ENCODE measurements at regions not wholly inside any gene's neighbourhood (a gene's known extent, or its start where the extent isn't known, plus 50 kb on each side); places are given as distances from the start of the nearest gene placed in this dataset.
A peak's percentile ranks its signal among the peaks of the same experiment; 100 is the strongest.

- Mint-ChIP-seq H3K27ac (no peak overlapping the region), H3K36me3 (no peaks in the 10 kb centered on the region), H3K4me3 (no peak overlapping the region), H3K27me3 (peaks cover 0 to 7% (median 0%) of the 10 kb centered on the region in 5 donors), H3K9me3 (no peaks in the 10 kb centered on the region), H3K4me1 (peaks cover 0 to 2% (median 0%) of the 10 kb centered on the region in 4 donors)
- DNase-seq (no peak), ATAC-seq (no peak)
- POLR2A ChIA-PET: no interaction called here
These were observed 54.2 kb downstream of the FOXI1 start for GRCh38 chr5:170159947-170160346.

GRCh38 chr5:170161069-170161468, 55.4 kb downstream of the FOXI1 start:
- no peak overlapping the region for H3K27ac Mint-ChIP-seq
- no peak overlapping the region for H3K4me3 Mint-ChIP-seq
- H3K36me3 Mint-ChIP-seq: no peaks in the 10 kb centered on the region
- H3K9me3 Mint-ChIP-seq: no peaks in the 10 kb centered on the region
- peaks cover 0 to 10% (median 3%) of the 10 kb centered on the region in 5 donors for H3K27me3 Mint-ChIP-seq
- ATAC-seq (no peak), DNase-seq (no peak)
- peaks cover 0 to 2% (median 0%) of the 10 kb centered on the region in 4 donors for H3K4me1 Mint-ChIP-seq
- POLR2A ChIA-PET: no interaction called here

GRCh38 chr5:170162631-170163321, 57.1 kb downstream of the FOXI1 start:
- Mint-ChIP-seq H3K27me3 (peaks cover 0 to 10% (median 3%) of the 10 kb centered on the region in 5 donors), H3K4me1 (peaks cover 0 to 2% (median 0%) of the 10 kb centered on the region in 4 donors), H3K36me3 (no peaks in the 10 kb centered on the region), H3K4me3 (no peak overlapping the region), H3K9me3 (no peaks in the 10 kb centered on the region), H3K27ac (no peak overlapping the region)
- ATAC-seq (no peak), DNase-seq (no peak)
- POLR2A ChIA-PET: no interaction called here

GRCh38 chr5:170164087-170164486, 58.4 kb downstream of the FOXI1 start:
- Mint-ChIP-seq H3K27ac (no peak overlapping the region), H3K4me3 (no peak overlapping the region), H3K9me3 (no peaks in the 10 kb centered on the region), H3K36me3 (no peaks in the 10 kb centered on the region), H3K27me3 (peaks cover 0 to 10% (median 3%) of the 10 kb centered on the region in 5 donors), H3K4me1 (peaks cover 0 to 2% (median 0%) of the 10 kb centered on the region in 4 donors)
- no peak for ATAC-seq
- POLR2A ChIA-PET: no interaction called here
- no peak for DNase-seq

- no peak overlapping the region for H3K4me3 Mint-ChIP-seq
- peaks cover 0 to 10% (median 3%) of the 10 kb centered on the region in 5 donors for H3K27me3 Mint-ChIP-seq
- POLR2A ChIA-PET: no interaction called here
- H3K4me1 Mint-ChIP-seq: peaks cover 0 to 2% (median 0%) of the 10 kb centered on the region in 4 donors
- no peak for ATAC-seq
- H3K36me3 Mint-ChIP-seq: no peaks in the 10 kb centered on the region
- H3K9me3 Mint-ChIP-seq: no peaks in the 10 kb centered on the region
- no peak for DNase-seq
- H3K27ac Mint-ChIP-seq: peak overlapping the region in 1 of 10 donors; percentile 24
These were observed 59.2 kb downstream of the FOXI1 start for GRCh38 chr5:170164921-170165320.

GRCh38 chr5:170166101-170166500, 60.4 kb downstream of the FOXI1 start:
- no peaks in the 10 kb centered on the region for H3K36me3 Mint-ChIP-seq
- POLR2A ChIA-PET: no interaction called here
- ATAC-seq (no peak), DNase-seq (no peak)
- no peak overlapping the region for H3K4me3 Mint-ChIP-seq
- H3K9me3 Mint-ChIP-seq: no peaks in the 10 kb centered on the region
- H3K27ac Mint-ChIP-seq: no peak overlapping the region
- peaks cover 0 to 10% (median 3%) of the 10 kb centered on the region in 5 donors for H3K27me3 Mint-ChIP-seq
- peaks cover 0 to 2% (median 0%) of the 10 kb centered on the region in 4 donors for H3K4me1 Mint-ChIP-seq

- no peaks in the 10 kb centered on the region for H3K36me3 Mint-ChIP-seq
- POLR2A ChIA-PET: no interaction called here
- no peak for ATAC-seq
- DNase-seq: no peak
- no peaks in the 10 kb centered on the region for H3K4me1 Mint-ChIP-seq
- H3K4me3 Mint-ChIP-seq: no peak overlapping the region
- H3K27ac Mint-ChIP-seq: no peak overlapping the region
- H3K9me3 Mint-ChIP-seq: no peaks in the 10 kb centered on the region
- H3K27me3 Mint-ChIP-seq: peaks cover 0 to 10% (median 3%) of the 10 kb centered on the region in 5 donors
These were observed 62.3 kb downstream of the FOXI1 start for GRCh38 chr5:170168002-170168401.

GRCh38 chr5:170168797-170169196, 63.1 kb downstream of the FOXI1 start:
- Mint-ChIP-seq H3K9me3 (no peaks in the 10 kb centered on the region), H3K36me3 (no peaks in the 10 kb centered on the region), H3K4me1 (no peaks in the 10 kb centered on the region), H3K4me3 (no peak overlapping the region), H3K27ac (no peak overlapping the region), H3K27me3 (peaks cover 0 to 10% (median 3%) of the 10 kb centered on the region in 5 donors)
- ATAC-seq (no peak), DNase-seq (no peak)
- POLR2A ChIA-PET: no interaction called here

GRCh38 chr5:170169996-170170395, 62.8 kb upstream of the C5orf58 start:
- H3K4me1 Mint-ChIP-seq: no peaks in the 10 kb centered on the region
- POLR2A ChIA-PET: no interaction called here
- no peak for ATAC-seq
- peak overlapping the region in 1 of 10 donors; percentile 13 for H3K27ac Mint-ChIP-seq
- H3K27me3 Mint-ChIP-seq: peaks cover 0 to 3% (median 2%) of the 10 kb centered on the region in 5 donors
- DNase-seq: no peak
- no peaks in the 10 kb centered on the region for H3K9me3 Mint-ChIP-seq
- H3K36me3 Mint-ChIP-seq: no peaks in the 10 kb centered on the region
- H3K4me3 Mint-ChIP-seq: no peak overlapping the region

- no peak for DNase-seq
- POLR2A ChIA-PET: no interaction called here
These were observed 61.0 kb upstream of the C5orf58 start for GRCh38 chr5:170171811-170172210.

GRCh38 chr5:170173227-170173626, 59.6 kb upstream of the C5orf58 start:
- POLR2A ChIA-PET: no interaction called here
- ATAC-seq: no peak
- Mint-ChIP-seq H3K36me3 (no peaks in the 10 kb centered on the region), H3K27ac (no peak overlapping the region), H3K9me3 (no peaks in the 10 kb centered on the region), H3K27me3 (peaks cover 0 to 2% (median 0%) of the 10 kb centered on the region in 5 donors), H3K4me3 (no peak overlapping the region), H3K4me1 (no peaks in the 10 kb centered on the region)
- no peak for DNase-seq

More at GRCh38 chr5:170171811-170172210, 61.0 kb upstream of the C5orf58 start:
- Mint-ChIP-seq H3K4me1 (no peaks in the 10 kb centered on the region), H3K36me3 (no peaks in the 10 kb centered on the region), H3K27me3 (peaks cover 0 to 2% (median 0%) of the 10 kb centered on the region in 5 donors), H3K9me3 (no peaks in the 10 kb centered on the region), H3K4me3 (no peak overlapping the region), H3K27ac (no peak overlapping the region)
- ATAC-seq: no peak

GRCh38 chr5:170173647-170174046, 59.1 kb upstream of the C5orf58 start:
- no peak overlapping the region for H3K4me3 Mint-ChIP-seq
- POLR2A ChIA-PET: no interaction called here

GRCh38 chr5:170176916-170177315, 55.9 kb upstream of the C5orf58 start:
- Mint-ChIP-seq H3K27ac (no peak overlapping the region), H3K9me3 (no peaks in the 10 kb centered on the region), H3K36me3 (no peaks in the 10 kb centered on the region), H3K4me3 (no peak overlapping the region), H3K4me1 (no peaks in the 10 kb centered on the region), H3K27me3 (peaks cover 0 to 2% (median 0%) of the 10 kb centered on the region in 5 donors)
- ATAC-seq (no peak), DNase-seq (no peak)
- POLR2A ChIA-PET: no interaction called here

More at GRCh38 chr5:170173647-170174046, 59.1 kb upstream of the C5orf58 start:
- DNase-seq (no peak), ATAC-seq (no peak)
- no peak overlapping the region for H3K27ac Mint-ChIP-seq
- no peaks in the 10 kb centered on the region for H3K4me1 Mint-ChIP-seq
- H3K36me3 Mint-ChIP-seq: no peaks in the 10 kb centered on the region
- H3K27me3 Mint-ChIP-seq: peaks cover 0 to 2% (median 0%) of the 10 kb centered on the region in 5 donors
- H3K9me3 Mint-ChIP-seq: no peaks in the 10 kb centered on the region

- no peaks in the 10 kb centered on the region for H3K9me3 Mint-ChIP-seq
- POLR2A ChIA-PET: no interaction called here
- H3K4me3 Mint-ChIP-seq: no peak overlapping the region
- no peaks in the 10 kb centered on the region for H3K36me3 Mint-ChIP-seq
- no peaks in the 10 kb centered on the region for H3K4me1 Mint-ChIP-seq
- H3K27me3 Mint-ChIP-seq: peaks cover 0 to 5% (median 0%) of the 10 kb centered on the region in 5 donors
- DNase-seq: no peak
- H3K27ac Mint-ChIP-seq: no peak overlapping the region
- no peak for ATAC-seq
These were observed 54.0 kb upstream of the C5orf58 start for GRCh38 chr5:170178814-170179213.

Data from naive thymus-derived CD8-positive, alpha-beta T cell (primary cell).